MM.1S (cell line): ENCODE measurements at regions not wholly inside any gene's neighbourhood (a gene's known extent, or its start where the extent isn't known, plus 50 kb on each side); places are given as distances from the start of the nearest gene placed in this dataset.
"Not testable (repeated sequence)": the region's sequence is repeated elsewhere in the genome, so short reads cannot be mapped to it uniquely, and the experiment has no call there.

ENCODE experiments used
- DNase-seq: peaks from one replicate; pipeline ENCODE4 v3.0.0-alpha.2; 2015
- H2AFZ ChIP-seq: fragments of 300-600 bp; sonication (generic); 2 replicates; pipeline ENCODE4 v1.6.0; 2016; ENCODE audit warnings: antibody characterized with exemption, low read length
- H3F3A ChIP-seq: fragments of 300-600 bp; sonication (generic); 2 replicates; pipeline ENCODE4 v1.6.1; 2016; ENCODE audit warnings: mild to moderate bottlenecking, antibody characterized with exemption, low read length, moderate library complexity, mixed read lengths; ENCODE audit not compliant: insufficient read depth
- H3K27ac ChIP-seq: fragments of 300-600 bp; sonication (generic); 2 replicates; pipeline ENCODE4 v1.5.1; 2016; ENCODE audit warnings: mild to moderate bottlenecking, low read length
- H3K27me3 ChIP-seq: fragments of 300-600 bp; sonication (generic); replicated peaks from 2 replicates; pipeline ENCODE4 v1.6.0; 2016; ENCODE audit warnings: low read length; ENCODE audit not compliant: insufficient read depth
- H3K36me3 ChIP-seq: fragments of 300-600 bp; sonication (generic); replicated peaks from 2 replicates; pipeline ENCODE4 v1.6.1; 2016; ENCODE audit warnings: mild to moderate bottlenecking, low read length, mixed read lengths; ENCODE audit not compliant: insufficient read depth
- H3K4me1 ChIP-seq: fragments of 300-600 bp; sonication (generic); 2 replicates; pipeline ENCODE4 v1.6.1; 2016; ENCODE audit warnings: low read length, mixed read lengths
- H3K4me2 ChIP-seq: fragments of 300-600 bp; sonication (generic); 2 replicates; pipeline ENCODE4 v1.6.0; 2016; ENCODE audit warnings: low read depth, low read length
- H3K4me3 ChIP-seq: fragments of 300-600 bp; sonication (generic); 2 replicates; pipeline ENCODE4 v1.5.1; 2016; ENCODE audit warnings: low read length, mixed read lengths
- H3K79me2 ChIP-seq: fragments of 300-600 bp; sonication (generic); 2 replicates; pipeline ENCODE4 v1.6.1; 2016; ENCODE audit warnings: mixed run types, low read length, mixed read lengths
- H3K9ac ChIP-seq: fragments of 300-600 bp; sonication (generic); 2 replicates; pipeline ENCODE4 v1.6.1; 2016; ENCODE audit warnings: low read length, mixed read lengths
- H3K9me2 ChIP-seq: fragments of 300-600 bp; sonication (generic); replicated peaks from 2 replicates; pipeline ENCODE4 v1.6.1; 2016; ENCODE audit warnings: mild to moderate bottlenecking, low read length, mixed read lengths; ENCODE audit not compliant: insufficient read depth
- H3K9me3 ChIP-seq: fragments of 300-600 bp; sonication (generic); replicated peaks from 2 replicates; pipeline ENCODE4 v1.6.1; 2016; ENCODE audit warnings: mild to moderate bottlenecking, low read length, mixed read lengths; ENCODE audit not compliant: insufficient read depth
- H4K20me1 ChIP-seq: fragments of 300-600 bp; sonication (generic); 2 replicates; pipeline ENCODE4 v1.6.1; 2016; ENCODE audit warnings: mild to moderate bottlenecking, low read length, moderate library complexity, mixed read lengths; ENCODE audit not compliant: insufficient read depth
- EZH2 ChIP-seq: fragments of 300-600 bp; sonication (generic); optimal IDR thresholded peaks from 2 replicates; pipeline ENCODE3; 2017; ENCODE audit warnings: low read depth, mild to moderate bottlenecking, antibody characterized with exemption, low read length, mixed read lengths
- EZH2phosphoT487 ChIP-seq: fragments of 300-600 bp; sonication (generic); IDR thresholded peaks from 2 replicates; pipeline ENCODE4 v1.6.1; 2018; ENCODE audit warnings: antibody characterized with exemption, low read length
- TF ChIP-seq, protein P1 (sequence below): fragments of 300-600 bp; sonication (generic); IDR thresholded peaks from 2 replicates; pipeline ENCODE4 v1.5.1; 2016; ENCODE audit warnings: antibody characterized with exemption, low read length, mixed read lengths

DNA sequence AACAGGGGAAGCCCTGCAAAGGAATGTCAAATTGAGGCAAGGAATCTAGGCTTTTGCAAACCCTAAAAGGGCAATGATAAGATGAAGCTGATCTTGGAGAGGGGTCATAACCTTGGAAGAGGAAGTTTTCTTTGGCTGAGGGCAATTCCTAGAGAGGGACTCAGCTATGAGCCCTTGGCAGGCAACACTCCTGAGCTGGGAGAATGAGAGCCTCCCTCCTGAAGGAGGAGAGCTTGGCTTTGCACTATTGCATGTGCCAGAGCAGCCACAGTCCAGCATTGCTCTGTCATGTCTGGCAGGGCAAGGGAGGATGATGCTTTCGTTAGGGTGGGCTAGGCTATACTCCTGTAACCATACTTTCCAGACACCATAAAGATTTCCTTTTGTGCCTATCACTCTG, 299.4 kb upstream of the NPSR1 start:
- not testable (repeated sequence) for H3K9ac ChIP-seq, H3K27ac ChIP-seq, H3K4me3 ChIP-seq, H3K27me3 ChIP-seq, H2AFZ ChIP-seq, H4K20me1 ChIP-seq, H3K4me1 ChIP-seq, H3F3A ChIP-seq, H3K4me2 ChIP-seq, H3K36me3 ChIP-seq, H3K79me2 ChIP-seq, H3K9me3 ChIP-seq, DNase-seq, H3K9me2 ChIP-seq

DNA sequence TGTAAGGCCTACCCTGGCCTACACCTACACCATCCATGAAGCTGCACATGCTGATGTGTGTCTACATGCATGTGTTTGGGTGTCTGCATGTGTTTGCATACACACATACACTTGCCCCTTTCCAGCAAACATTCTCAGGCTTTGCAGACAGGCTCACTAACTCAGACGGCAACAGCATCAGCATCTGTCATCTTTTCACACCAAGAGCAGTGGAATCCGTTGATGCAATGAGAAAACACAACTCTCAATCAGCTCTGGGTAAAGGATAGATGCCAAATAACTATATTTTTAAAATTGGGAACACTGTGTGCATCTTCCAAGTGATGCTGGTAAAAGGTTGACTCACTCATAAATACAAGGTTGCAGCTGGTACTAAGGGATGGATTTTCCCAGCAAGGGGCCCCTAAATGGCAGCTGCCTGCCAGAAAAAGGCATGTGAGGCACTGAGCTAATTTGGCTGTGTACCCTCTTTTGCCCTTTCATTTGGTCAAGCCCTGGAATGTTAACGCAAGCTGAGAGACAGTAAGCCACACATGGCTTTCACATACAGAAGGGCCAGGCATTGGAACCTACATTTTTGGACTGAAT, 296.3 kb upstream of the NPSR1 start:
- Histone ChIP-seq H3F3A (no peaks in the 10 kb centered on the region), H3K4me1 (no peaks in the 10 kb centered on the region), H3K27ac (no peak overlapping the region), H3K4me3 (no peak overlapping the region), H3K9me2 (no peaks in the 10 kb centered on the region), H3K27me3 (no peaks in the 10 kb centered on the region), H3K36me3 (no peaks in the 10 kb centered on the region), H3K4me2 (no peak overlapping the region), H2AFZ (no peak overlapping the region), H4K20me1 (no peaks in the 10 kb centered on the region), H3K79me2 (no peaks in the 10 kb centered on the region), H3K9ac (no peak overlapping the region), H3K9me3 (no peaks in the 10 kb centered on the region)
- TF ChIP-seq, protein P1, sequence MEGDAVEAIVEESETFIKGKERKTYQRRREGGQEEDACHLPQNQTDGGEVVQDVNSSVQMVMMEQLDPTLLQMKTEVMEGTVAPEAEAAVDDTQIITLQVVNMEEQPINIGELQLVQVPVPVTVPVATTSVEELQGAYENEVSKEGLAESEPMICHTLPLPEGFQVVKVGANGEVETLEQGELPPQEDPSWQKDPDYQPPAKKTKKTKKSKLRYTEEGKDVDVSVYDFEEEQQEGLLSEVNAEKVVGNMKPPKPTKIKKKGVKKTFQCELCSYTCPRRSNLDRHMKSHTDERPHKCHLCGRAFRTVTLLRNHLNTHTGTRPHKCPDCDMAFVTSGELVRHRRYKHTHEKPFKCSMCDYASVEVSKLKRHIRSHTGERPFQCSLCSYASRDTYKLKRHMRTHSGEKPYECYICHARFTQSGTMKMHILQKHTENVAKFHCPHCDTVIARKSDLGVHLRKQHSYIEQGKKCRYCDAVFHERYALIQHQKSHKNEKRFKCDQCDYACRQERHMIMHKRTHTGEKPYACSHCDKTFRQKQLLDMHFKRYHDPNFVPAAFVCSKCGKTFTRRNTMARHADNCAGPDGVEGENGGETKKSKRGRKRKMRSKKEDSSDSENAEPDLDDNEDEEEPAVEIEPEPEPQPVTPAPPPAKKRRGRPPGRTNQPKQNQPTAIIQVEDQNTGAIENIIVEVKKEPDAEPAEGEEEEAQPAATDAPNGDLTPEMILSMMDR = no peak
- TF ChIP-seq EZH2 = no peak
- no peak for TF ChIP-seq EZH2phosphoT487
- DNase-seq = no peak

DNA sequence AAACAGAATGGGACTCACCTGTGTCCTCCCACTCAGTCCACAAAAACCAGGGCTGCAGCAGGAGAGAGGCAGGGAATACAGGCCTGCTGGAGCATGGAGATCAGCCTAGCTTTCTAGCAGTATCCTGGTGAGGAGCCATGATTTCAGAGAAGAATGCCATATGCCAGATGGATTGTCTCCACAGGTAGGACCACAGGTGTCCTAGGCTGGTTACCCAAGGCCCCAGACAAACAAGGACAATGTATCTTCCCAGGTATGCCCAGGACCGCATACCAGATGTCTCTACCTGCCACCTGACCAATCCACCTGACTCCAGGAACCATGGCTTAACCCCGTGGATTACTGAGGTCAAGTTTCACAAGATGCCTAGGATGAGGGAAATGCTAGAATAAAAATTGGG, 295.4 kb upstream of the NPSR1 start:
- no peak for TF ChIP-seq EZH2phosphoT487
- TF ChIP-seq, protein P1 = no peak
- no peak for TF ChIP-seq EZH2
- Histone ChIP-seq H3K4me2 (no peak overlapping the region), H3K36me3 (no peaks in the 10 kb centered on the region), H3K9me2 (no peaks in the 10 kb centered on the region), H3K27ac (no peak overlapping the region), H3K4me1 (no peaks in the 10 kb centered on the region), H3K79me2 (no peaks in the 10 kb centered on the region), H3K9ac (no peak overlapping the region), H3K4me3 (no peak overlapping the region), H2AFZ (no peak overlapping the region), H3K27me3 (no peaks in the 10 kb centered on the region), H3F3A (no peaks in the 10 kb centered on the region), H4K20me1 (no peaks in the 10 kb centered on the region), H3K9me3 (no peaks in the 10 kb centered on the region)
- DNase-seq = no peak

DNA sequence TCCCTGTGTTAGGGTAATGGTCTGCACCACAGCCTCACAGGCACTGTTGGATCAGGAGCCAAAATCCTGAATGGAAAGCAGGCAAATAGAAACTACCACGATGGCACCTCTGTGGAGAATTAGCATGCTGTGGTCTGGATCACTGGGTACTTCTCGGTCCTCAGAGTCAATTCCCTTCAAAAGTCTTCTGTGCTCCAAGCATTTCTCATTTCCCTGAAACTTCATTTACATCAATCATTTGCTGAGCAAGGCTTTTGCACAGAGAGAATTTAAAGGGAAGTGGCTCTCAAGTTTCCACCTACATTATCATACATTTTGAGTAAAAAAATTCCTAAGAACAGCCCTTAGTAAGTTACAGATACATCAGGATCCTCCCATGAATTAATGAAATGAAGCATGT, 293.9 kb upstream of the NPSR1 start:
- no peaks in the 10 kb centered on the region for H3K9me3 ChIP-seq
- no peaks in the 10 kb centered on the region for H3F3A ChIP-seq
- H3K36me3 ChIP-seq = no peaks in the 10 kb centered on the region
- H3K4me3 ChIP-seq = no peak overlapping the region
- no peaks in the 10 kb centered on the region for H3K27me3 ChIP-seq
- H3K27ac ChIP-seq = no peak overlapping the region
- no peak overlapping the region for H3K4me2 ChIP-seq
- no peaks in the 10 kb centered on the region for H4K20me1 ChIP-seq
- no peaks in the 10 kb centered on the region for H3K9me2 ChIP-seq
- TF ChIP-seq, protein P1 = no peak
- no peak for TF ChIP-seq EZH2
- no peak overlapping the region for H2AFZ ChIP-seq
- no peak for DNase-seq
- no peak overlapping the region for H3K9ac ChIP-seq
- no peaks in the 10 kb centered on the region for H3K79me2 ChIP-seq
- no peaks in the 10 kb centered on the region for H3K4me1 ChIP-seq
